ENCODE measurements at regions not wholly inside any gene's neighbourhood (a gene's known extent, or its start where the extent isn't known, plus 50 kb on each side); places are given as distances from the start of the nearest gene placed in this dataset.
"Not testable (repeated sequence)": the region's sequence is repeated elsewhere in the genome, so short reads cannot be mapped to it uniquely, and the experiment has no call there.

- no peak for DNase-seq (ENCODE audit: low spot score)
Observed at GRCh38 chr5:105689596-105689995, 1981.1 kb downstream of the EFNA5 start.

GRCh38 chr5:105688227-105688792 lies 1982.4 kb downstream of the EFNA5 start:
- DNase-seq (ENCODE audit: low spot score) = no peak

- no peak for DNase-seq (ENCODE audit: low spot score)
Observed at GRCh38 chr5:105687493-105687892, 1983.2 kb downstream of the EFNA5 start.

GRCh38 chr5:105685884-105686283 lies 1984.9 kb downstream of the EFNA5 start:
- no peak for DNase-seq (ENCODE audit: low spot score)

GRCh38 chr5:105684799-105685198 lies 1985.9 kb downstream of the EFNA5 start:
- DNase-seq (ENCODE audit: low spot score) = no peak

GRCh38 chr5:105680858-105681475 lies 1989.8 kb downstream of the EFNA5 start:
- DNase-seq (ENCODE audit: low spot score) = no peak

GRCh38 chr5:105677291-105677690 lies 1993.4 kb downstream of the EFNA5 start:
- DNase-seq (ENCODE audit: low spot score) = no peak

- DNase-seq (ENCODE audit: low spot score) = no peak
Observed at GRCh38 chr5:105670596-105670995, 2000.1 kb downstream of the EFNA5 start.

- no peak for DNase-seq (ENCODE audit: low spot score)
Observed at GRCh38 chr5:105663671-105664070, 2007.1 kb downstream of the EFNA5 start.

GRCh38 chr5:105659396-105659795 lies 2011.3 kb downstream of the EFNA5 start:
- no peak for DNase-seq (ENCODE audit: low spot score)

GRCh38 chr5:105640328-105640727 lies 2030.4 kb downstream of the EFNA5 start:
- DNase-seq (ENCODE audit: low spot score) = no peak

GRCh38 chr5:105639511-105639910 lies 2031.2 kb downstream of the EFNA5 start:
- DNase-seq (ENCODE audit: low spot score) = no peak

- DNase-seq (ENCODE audit: low spot score) = no peak
Observed at GRCh38 chr5:105639068-105639467, 2031.7 kb downstream of the EFNA5 start.

GRCh38 chr5:105638437-105638836 lies 2032.3 kb downstream of the EFNA5 start:
- DNase-seq (ENCODE audit: low spot score) = no peak

- DNase-seq (ENCODE audit: low spot score) = no peak
Observed at GRCh38 chr5:105632043-105632442, 2038.7 kb downstream of the EFNA5 start.

- DNase-seq (ENCODE audit: low spot score) = no peak
Observed at GRCh38 chr5:105630803-105631202, 2039.9 kb downstream of the EFNA5 start.

- no peak for DNase-seq (ENCODE audit: low spot score)
Observed at GRCh38 chr5:105619725-105620124, 2051.0 kb downstream of the EFNA5 start.

- DNase-seq (ENCODE audit: low spot score) = no peak
Observed at GRCh38 chr5:105617436-105618215, 2053.1 kb downstream of the EFNA5 start.

GRCh38 chr5:105616599-105616998 lies 2054.0 kb upstream of the NUDT12 start:
- no peak for DNase-seq (ENCODE audit: low spot score)

GRCh38 chr5:105602406-105602805 lies 2039.8 kb upstream of the NUDT12 start:
- DNase-seq (ENCODE audit: low spot score) = not testable (repeated sequence)

GRCh38 chr5:105593011-105593760 lies 2030.6 kb upstream of the NUDT12 start:
- DNase-seq (ENCODE audit: low spot score) = no peak

- DNase-seq (ENCODE audit: low spot score) = no peak
Observed at GRCh38 chr5:105587963-105588662, 2025.5 kb upstream of the NUDT12 start.
